ENCODE measurements at regions not wholly inside any gene's neighbourhood (a gene's known extent, or its start where the extent isn't known, plus 50 kb on each side); places are given as distances from the start of the nearest gene placed in this dataset.

DNA sequence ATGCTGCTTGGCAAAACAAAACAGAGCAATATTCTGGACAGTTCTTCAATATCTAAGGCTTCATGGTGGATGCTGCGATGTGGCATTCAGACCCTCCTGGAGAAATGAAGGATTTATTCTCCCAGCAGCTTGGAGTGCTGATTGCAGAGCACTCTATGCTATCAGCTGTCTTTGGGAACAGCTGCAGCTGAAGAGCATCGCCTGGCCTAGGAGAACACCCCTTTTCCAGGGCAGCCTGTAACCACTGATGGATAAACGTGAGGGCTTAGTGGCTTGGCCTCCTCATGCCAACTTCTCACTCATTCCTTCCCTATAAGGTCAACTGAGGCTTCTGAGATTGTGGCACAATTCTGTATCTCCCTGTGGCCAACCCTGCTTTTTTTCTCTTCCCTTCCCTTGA lies 638.1 kb upstream of the CNTNAP2 start (continued):
- TF ChIP-seq, protein P1, sequence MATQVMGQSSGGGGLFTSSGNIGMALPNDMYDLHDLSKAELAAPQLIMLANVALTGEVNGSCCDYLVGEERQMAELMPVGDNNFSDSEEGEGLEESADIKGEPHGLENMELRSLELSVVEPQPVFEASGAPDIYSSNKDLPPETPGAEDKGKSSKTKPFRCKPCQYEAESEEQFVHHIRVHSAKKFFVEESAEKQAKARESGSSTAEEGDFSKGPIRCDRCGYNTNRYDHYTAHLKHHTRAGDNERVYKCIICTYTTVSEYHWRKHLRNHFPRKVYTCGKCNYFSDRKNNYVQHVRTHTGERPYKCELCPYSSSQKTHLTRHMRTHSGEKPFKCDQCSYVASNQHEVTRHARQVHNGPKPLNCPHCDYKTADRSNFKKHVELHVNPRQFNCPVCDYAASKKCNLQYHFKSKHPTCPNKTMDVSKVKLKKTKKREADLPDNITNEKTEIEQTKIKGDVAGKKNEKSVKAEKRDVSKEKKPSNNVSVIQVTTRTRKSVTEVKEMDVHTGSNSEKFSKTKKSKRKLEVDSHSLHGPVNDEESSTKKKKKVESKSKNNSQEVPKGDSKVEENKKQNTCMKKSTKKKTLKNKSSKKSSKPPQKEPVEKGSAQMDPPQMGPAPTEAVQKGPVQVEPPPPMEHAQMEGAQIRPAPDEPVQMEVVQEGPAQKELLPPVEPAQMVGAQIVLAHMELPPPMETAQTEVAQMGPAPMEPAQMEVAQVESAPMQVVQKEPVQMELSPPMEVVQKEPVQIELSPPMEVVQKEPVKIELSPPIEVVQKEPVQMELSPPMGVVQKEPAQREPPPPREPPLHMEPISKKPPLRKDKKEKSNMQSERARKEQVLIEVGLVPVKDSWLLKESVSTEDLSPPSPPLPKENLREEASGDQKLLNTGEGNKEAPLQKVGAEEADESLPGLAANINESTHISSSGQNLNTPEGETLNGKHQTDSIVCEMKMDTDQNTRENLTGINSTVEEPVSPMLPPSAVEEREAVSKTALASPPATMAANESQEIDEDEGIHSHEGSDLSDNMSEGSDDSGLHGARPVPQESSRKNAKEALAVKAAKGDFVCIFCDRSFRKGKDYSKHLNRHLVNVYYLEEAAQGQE (IDR thresholded peaks at IDR 0.05; ENCODE audit: low read depth): no peak
- TF ChIP-seq SIN3A (IDR thresholded peaks at IDR 0.05; ENCODE audit: low read depth) (no peak), POLR2AphosphoS5 (IDR thresholded peaks at IDR 0.05; ENCODE audit: low read depth, low read length) (no peak)

DNA sequence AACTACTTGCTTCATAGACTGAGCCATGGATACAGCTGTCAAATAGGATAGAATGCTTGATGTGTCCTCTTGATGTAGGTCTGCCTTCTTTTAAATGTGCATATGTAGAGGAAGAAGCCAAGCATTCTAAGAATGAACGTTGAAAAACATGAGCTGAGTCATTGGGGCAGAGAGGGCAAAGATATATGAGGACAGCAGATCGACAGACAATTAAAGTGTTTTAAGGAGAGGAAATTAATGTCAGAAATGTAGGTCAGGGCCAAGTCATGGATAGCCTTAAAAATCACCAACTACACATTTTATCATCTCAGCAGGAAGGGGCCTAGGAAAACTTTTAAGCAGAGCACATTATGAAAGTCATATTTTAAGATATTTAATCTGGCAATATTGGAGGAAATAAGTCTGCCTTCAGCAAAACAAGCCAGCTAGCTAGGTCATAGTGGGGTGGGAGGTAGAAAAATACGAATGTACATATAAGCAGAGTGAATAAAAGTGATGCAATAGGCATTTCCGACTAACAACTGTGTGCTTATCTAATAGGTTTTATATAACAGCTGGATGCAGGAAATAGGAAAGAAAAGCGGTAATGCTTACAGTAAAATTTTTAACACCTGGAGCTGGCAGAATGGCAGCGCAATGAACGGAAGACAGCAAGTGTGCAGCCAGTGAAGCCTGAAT lies 638.3 kb upstream of the TPK1 start:
- Histone ChIP-seq H3K9me3 (ENCODE audit: control insufficient read depth in 1 of 2, insufficient read depth in 1 of 2, low read depth in 1 of 2, low read length in 2 of 2) (peaks cover 12 to 23% of the 10 kb centered on the region in 2 experiments; a peak in 2 of 4 replicates), H3K27ac (ENCODE audit: low read depth, low read length) (no peak overlapping the region), H3K9ac (ENCODE audit: low read length) (no peak overlapping the region), H4K20me1 (ENCODE audit: insufficient read depth) (no peaks in the 10 kb centered on the region), H2AFZ (ENCODE audit: low read depth, low read length, poor library complexity, severe bottlenecking) (no peak overlapping the region), H3K4me1 (ENCODE audit: control insufficient read depth in 1 of 2, insufficient read depth in 2 of 2, low read length in 2 of 2) (no peaks in the 10 kb centered on the region), H3K4me3 (replicated peaks in 1 of 2; ENCODE audit: low read depth in 1 of 2, low read length in 2 of 2) (no peak overlapping the region), H3K36me3 (ENCODE audit: control insufficient read depth in 1 of 2, insufficient read depth in 2 of 2, low read length in 2 of 2) (no peaks in the 10 kb centered on the region), H3K79me2 (ENCODE audit: insufficient read depth, low read length) (no peaks in the 10 kb centered on the region), H3K4me2 (ENCODE audit: low read length) (no peak overlapping the region), H3K9me2 (ENCODE audit: insufficient read depth) (no peaks in the 10 kb centered on the region), H3K27me3 (ENCODE audit: insufficient read depth, low read length) (no peaks in the 10 kb centered on the region)
- DNase-seq (ENCODE audit: low read depth, low spot score): no peak
- ATAC-seq: no peak
- TF ChIP-seq ZNF274 (IDR thresholded peaks at IDR 0.05; ENCODE audit: low read depth, low read length): no peak
- POLR2A ChIA-PET: no interaction called here
- intact Hi-C loops (cut with micrococcal nuclease): no loop called here
- RAD21 ChIA-PET (ENCODE audit: low non-redundant PET in 1 of 2, low total read pairs in 2 of 2, uncharacterized antibody in 2 of 2, unreplicated experiment in 2 of 2): no interaction called here
- CTCF ChIA-PET: no interaction called here
- no TSS peak for BruUV-seq (replicated peaks)

All from HCT116 (cell line).